GM21529 (cell line): ENCODE measurements at regions not wholly inside any gene's neighbourhood (a gene's known extent, or its start where the extent isn't known, plus 50 kb on each side); places are given as distances from the start of the nearest gene placed in this dataset.
"Not testable (repeated sequence)": the region's sequence is repeated elsewhere in the genome, so short reads cannot be mapped to it uniquely, and the experiment has no call there.

Experiments used
- ATAC-seq: cut with Tn5 transposase; IDR thresholded peaks from one replicate; pipeline ENCODE4 v1.9.1; 2021; ENCODE audit not compliant: unreplicated experiment

GRCh38 chr6:128600397-128600951 lies 80.1 kb upstream of the PTPRK start:
- peak; percentile 66 for ATAC-seq

- no peak for ATAC-seq
Measured at GRCh38 chr6:128599036-128599435, 78.6 kb upstream of the PTPRK start.

GRCh38 chr6:128598571-128598970 lies 78.2 kb upstream of the PTPRK start:
- no peak for ATAC-seq

GRCh38 chr6:128597956-128598355 lies 77.6 kb upstream of the PTPRK start:
- ATAC-seq: no peak

- no peak for ATAC-seq
Measured at GRCh38 chr6:128597004-128597403, 76.6 kb upstream of the PTPRK start.

GRCh38 chr6:128595544-128595943 lies 75.1 kb upstream of the PTPRK start:
- no peak for ATAC-seq

GRCh38 chr6:128586095-128586494 lies 65.7 kb upstream of the PTPRK start:
- no peak for ATAC-seq

- no peak for ATAC-seq
Measured at GRCh38 chr6:128580224-128581110, 60.1 kb upstream of the PTPRK start.

GRCh38 chr6:128575254-128575653 lies 54.9 kb upstream of the PTPRK start:
- ATAC-seq: not testable (repeated sequence)

- no peak for ATAC-seq
Measured at GRCh38 chr6:128574402-128574801, 54.0 kb upstream of the PTPRK start.

- ATAC-seq: no peak
Measured at GRCh38 chr6:128573036-128573435, 52.6 kb upstream of the PTPRK start.

- no peak for ATAC-seq
Measured at GRCh38 chr6:128572294-128572693, 51.9 kb upstream of the PTPRK start.

GRCh38 chr6:128570680-128571063 lies 50.3 kb upstream of the PTPRK start:
- ATAC-seq: no peak

GRCh38 chr6:128569732-128570679 lies 49.6 kb upstream of the PTPRK start:
- no peak for ATAC-seq
